ENCODE measurements at regions not wholly inside any gene's neighbourhood (a gene's known extent, or its start where the extent isn't known, plus 50 kb on each side); places are given as distances from the start of the nearest gene placed in this dataset.
"Not testable (repeated sequence)": the region's sequence is repeated elsewhere in the genome, so short reads cannot be mapped to it uniquely, and the experiment has no call there.

GRCh38 chr5:17112091-17112716 is 105.2 kb upstream of the BASP1 start:
- not testable (repeated sequence) for TF ChIP-seq CTBP1 (IDR thresholded peaks at IDR 0.05; ENCODE audit: borderline replicate concordance); MAZ (CRISPR knock-in tag; conservative IDR thresholded peaks at IDR 0.05 in 1 of 2, IDR thresholded peaks at IDR 0.05 in 1 of 2)
